GM12878 (cell line): ENCODE measurements at regions not wholly inside any gene's neighbourhood (a gene's known extent, or its start where the extent isn't known, plus 50 kb on each side); places are given as distances from the start of the nearest gene placed in this dataset.

Experiments
- ATAC-seq: fragments of 200-7000 bp; cut with Tn5 transposase; 3 replicates; pipeline ENCODE4 v1.9.1; 2020; ENCODE audit warnings: mild to moderate bottlenecking, moderate library complexity
- BruUV-seq: library from RNA; stranded (reverse); fragments of 400-500 nt; replicated peaks from 2 replicates; lab custom pipeline; 2021; lab: Mats Ljungman, UMichigan
- CTCF ChIA-PET: fragments of 300-600 bp; sonication (Branson Sonifier 250); formaldehyde crosslinking; extraction: SDS; loops from one replicate; lab custom pipeline; 2021; ENCODE audit warnings: inconsistent platforms; lab: Yijun Ruan, JAX
- POLR2A ChIA-PET: fragments of 350-600 bp; formaldehyde crosslinking; extraction: SDS; loops from one replicate; lab custom pipeline; 2021; ENCODE audit warnings: inconsistent platforms; lab: Charles Lee
- RAD21 ChIA-PET: fragments of 300-600 bp; sonication (Branson Sonifier 250); formaldehyde crosslinking; loops from one replicate; lab custom pipeline; 2023; ENCODE audit warnings: antibody characterized with exemption; ENCODE audit not compliant: unreplicated experiment; lab: Charles Lee
- SMC1A ChIA-PET: fragments of 300-600 bp; sonication (Branson Sonifier 250); formaldehyde crosslinking; loops from one replicate; lab custom pipeline; 2023; ENCODE audit not compliant: unreplicated experiment, uncharacterized antibody; lab: Charles Lee
- DNase-seq: peaks from one replicate; pipeline ENCODE4 v3.0.0-alpha.2; 2011; ENCODE audit warnings: low read depth, low spot score
- FAIRE-seq: peaks from 3 replicates; lab custom pipeline; 2011; peaks lifted over from hg19 to GRCh38; lab: Jason Lieb, UNC
- H2AFZ ChIP-seq: 2 replicates; pipeline ENCODE4 v1.6.0; 2011; ENCODE audit warnings: low read depth, low read length, control low read depth; ENCODE audit not compliant: control insufficient read depth
- H3K27ac ChIP-seq: 2 replicates; pipeline ENCODE4 v1.5.1; 2011; ENCODE audit warnings: control low read depth; ENCODE audit not compliant: control insufficient read depth, insufficient read depth
- H3K27me3 ChIP-seq, 2 experiments: replicated peaks in 1 of 2; 2 replicates each; pipeline versions ENCODE4 v1.6.0 to v1.6.1; 2011; ENCODE audit warnings: low read length in 1 of 2; ENCODE audit not compliant: control insufficient read depth in 2 of 2, insufficient read depth in 2 of 2
- H3K36me3 ChIP-seq, 2 experiments: 2 replicates each; pipeline ENCODE4 v1.5.1; 2011; ENCODE audit warnings: low read length in 1 of 2; ENCODE audit not compliant: control insufficient read depth in 2 of 2, insufficient read depth in 2 of 2
- H3K4me1 ChIP-seq: 2 replicates; pipeline ENCODE4 v1.6.1; 2011; ENCODE audit warnings: mild to moderate bottlenecking, low read length, moderate library complexity, mixed read lengths; ENCODE audit not compliant: control insufficient read depth, insufficient read depth
- H3K4me2 ChIP-seq: 2 replicates; pipeline ENCODE4 v1.6.0; 2011; ENCODE audit warnings: control low read depth; ENCODE audit not compliant: control insufficient read depth, insufficient read depth
- H3K4me3 ChIP-seq: fragments of 200-600 bp; sonication (generic); 2 replicates; pipeline ENCODE4 v1.5.1; 2016
- H3K79me2 ChIP-seq: 2 replicates; pipeline ENCODE4 v1.6.0; 2011; ENCODE audit warnings: low read length; ENCODE audit not compliant: control insufficient read depth, insufficient read depth
- H3K9ac ChIP-seq: 2 replicates; pipeline ENCODE4 v1.8.0; 2011; ENCODE audit warnings: low read length, control low read depth, mixed read lengths; ENCODE audit not compliant: control insufficient read depth, insufficient read depth
- H3K9me3 ChIP-seq: replicated peaks from 3 replicates; pipeline ENCODE4 v1.5.1; 2011; ENCODE audit warnings: mild to moderate bottlenecking, low read length; ENCODE audit not compliant: control insufficient read depth, insufficient read depth
- H4K20me1 ChIP-seq: 2 replicates; pipeline ENCODE4 v1.6.0; 2011; ENCODE audit not compliant: control insufficient read depth, insufficient read depth
- HDAC6 ChIP-seq: fragments of 200-600 bp; sonication (generic); IDR thresholded peaks from one replicate; pipeline ENCODE4 v1.8.0; 2017; ENCODE audit warnings: antibody characterized with exemption; ENCODE audit not compliant: unreplicated experiment
- JUNB ChIP-seq: IDR thresholded peaks from 2 replicates; pipeline ENCODE4 v1.6.1; 2016; ENCODE audit warnings: antibody characterized with exemption, mild to moderate bottlenecking
- KLF5 ChIP-seq: fragments of 450-650 bp; IDR thresholded peaks from 2 replicates; pipeline ENCODE4 v1.6.1; 2014; ENCODE audit warnings: mild to moderate bottlenecking; ENCODE audit not compliant: partially characterized antibody
- NFIC ChIP-seq: IDR thresholded peaks from 2 replicates; pipeline ENCODE4 v1.6.1; 2012; ENCODE audit warnings: low read depth, mild to moderate bottlenecking, inconsistent platforms, low read length, moderate library complexity
- NFXL1 ChIP-seq: fragments of 450-650 bp; IDR thresholded peaks from 2 replicates; pipeline ENCODE4 v1.6.1; 2017; ENCODE audit warnings: antibody characterized with exemption, mild to moderate bottlenecking, borderline replicate concordance
- POLR2AphosphoS5 ChIP-seq: IDR thresholded peaks from 2 replicates; pipeline ENCODE4 v1.6.1; 2011; ENCODE audit warnings: mild to moderate bottlenecking, low read length, inconsistent platforms
- RELA ChIP-seq: fragments of 450-650 bp; IDR thresholded peaks from 2 replicates; pipeline ENCODE4 v1.8.0; 2014; ENCODE audit warnings: borderline replicate concordance; ENCODE audit not compliant: partially characterized antibody
- SREBF2 ChIP-seq: IDR thresholded peaks from 2 replicates; pipeline ENCODE4 v1.6.1; 2012; ENCODE audit warnings: mild to moderate bottlenecking, low read length
- SRF ChIP-seq, 2 experiments: IDR thresholded peaks; 2 replicates each; pipeline ENCODE4 v1.6.1; 2011; ENCODE audit warnings: low read depth in 2 of 2, low read length in 2 of 2, mild to moderate bottlenecking in 1 of 2, moderate library complexity in 1 of 2
- TCF12 ChIP-seq: IDR thresholded peaks from 2 replicates; pipeline ENCODE4 v1.6.1; 2011; ENCODE audit warnings: low read depth, mild to moderate bottlenecking, low read length
- ZBED1 ChIP-seq: IDR thresholded peaks from 2 replicates; pipeline ENCODE4 v1.6.1; 2016; ENCODE audit warnings: borderline replicate concordance
- WGBS: methylation state at CpG from one replicate; pipeline ENCODE4 v1.1.6; 2016; ENCODE audit warnings: low lambda C conversion rate; ENCODE audit not compliant: insufficient replicate concordance, insufficient coverage; ENCODE audit errors: missing lambda C conversion rate; 5-methylcytosine and 5-hydroxymethylcytosine counted together
- in situ Hi-C: fragments of 300-500 bp; cut with MboI; formaldehyde crosslinking; loops from 9 replicates; pipeline ENCODE4 v1.14.3; 2018; ENCODE audit warnings: mixed read lengths
- intact Hi-C: fragments of 100-400 bp; cut with micrococcal nuclease; formaldehyde crosslinking; loops from one replicate; pipeline ENCODE4 v1.14.2; 2022; ENCODE audit not compliant: unreplicated experiment
- TF ChIP-seq, protein P1 (sequence below): fragments of 450-650 bp; IDR thresholded peaks from 2 replicates; pipeline ENCODE4 v1.6.1; 2016; ENCODE audit warnings: mild to moderate bottlenecking
- TF ChIP-seq, protein P2 (sequence below): fragments of 450-650 bp; conservative IDR thresholded peaks from 2 replicates; pipeline ENCODE4 v1.6.1; 2017; ENCODE audit warnings: mild to moderate bottlenecking, moderate library complexity

- ChIA-PET POLR2A (no interaction called here), SMC1A (no interaction called here), RAD21 (no interaction called here), CTCF (no interaction called here)
- H3K9me3 ChIP-seq, result no peaks in the 10 kb centered on the region
- no peaks in the 10 kb centered on the region for H3K36me3 ChIP-seq
- DNase-seq (no peak), FAIRE-seq (no peak), ATAC-seq (no peak)
- no peaks in the 10 kb centered on the region for H4K20me1 ChIP-seq
- no peak overlapping the region for H3K4me2 ChIP-seq
- no peaks in the 10 kb centered on the region for H3K79me2 ChIP-seq
- in situ Hi-C loops (no loop called here), intact Hi-C loops (no loop called here)
- no peak overlapping the region for H3K27ac ChIP-seq
- H2AFZ ChIP-seq, result no peak overlapping the region
- no peak overlapping the region for H3K4me3 ChIP-seq
- TF ChIP-seq POLR2AphosphoS5 (no peak), NFXL1 (no peak), NFIC (no peak), HDAC6 (no peak), TCF12 (no peak), RELA (no peak), SREBF2 (no peak), KLF5 (no peak), JUNB (no peak), SRF (IDR thresholded peaks at IDR 0.05; ENCODE audit: low read depth in 2 of 2, low read length in 2 of 2) (no peak), ZBED1 (no peak)
- TF ChIP-seq, protein P1, sequence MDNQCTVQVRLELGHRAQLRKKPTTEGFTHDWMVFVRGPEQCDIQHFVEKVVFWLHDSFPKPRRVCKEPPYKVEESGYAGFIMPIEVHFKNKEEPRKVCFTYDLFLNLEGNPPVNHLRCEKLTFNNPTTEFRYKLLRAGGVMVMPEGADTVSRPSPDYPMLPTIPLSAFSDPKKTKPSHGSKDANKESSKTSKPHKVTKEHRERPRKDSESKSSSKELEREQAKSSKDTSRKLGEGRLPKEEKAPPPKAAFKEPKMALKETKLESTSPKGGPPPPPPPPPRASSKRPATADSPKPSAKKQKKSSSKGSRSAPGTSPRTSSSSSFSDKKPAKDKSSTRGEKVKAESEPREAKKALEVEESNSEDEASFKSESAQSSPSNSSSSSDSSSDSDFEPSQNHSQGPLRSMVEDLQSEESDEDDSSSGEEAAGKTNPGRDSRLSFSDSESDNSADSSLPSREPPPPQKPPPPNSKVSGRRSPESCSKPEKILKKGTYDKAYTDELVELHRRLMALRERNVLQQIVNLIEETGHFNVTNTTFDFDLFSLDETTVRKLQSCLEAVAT, result no peak
- TF ChIP-seq, protein P2, sequence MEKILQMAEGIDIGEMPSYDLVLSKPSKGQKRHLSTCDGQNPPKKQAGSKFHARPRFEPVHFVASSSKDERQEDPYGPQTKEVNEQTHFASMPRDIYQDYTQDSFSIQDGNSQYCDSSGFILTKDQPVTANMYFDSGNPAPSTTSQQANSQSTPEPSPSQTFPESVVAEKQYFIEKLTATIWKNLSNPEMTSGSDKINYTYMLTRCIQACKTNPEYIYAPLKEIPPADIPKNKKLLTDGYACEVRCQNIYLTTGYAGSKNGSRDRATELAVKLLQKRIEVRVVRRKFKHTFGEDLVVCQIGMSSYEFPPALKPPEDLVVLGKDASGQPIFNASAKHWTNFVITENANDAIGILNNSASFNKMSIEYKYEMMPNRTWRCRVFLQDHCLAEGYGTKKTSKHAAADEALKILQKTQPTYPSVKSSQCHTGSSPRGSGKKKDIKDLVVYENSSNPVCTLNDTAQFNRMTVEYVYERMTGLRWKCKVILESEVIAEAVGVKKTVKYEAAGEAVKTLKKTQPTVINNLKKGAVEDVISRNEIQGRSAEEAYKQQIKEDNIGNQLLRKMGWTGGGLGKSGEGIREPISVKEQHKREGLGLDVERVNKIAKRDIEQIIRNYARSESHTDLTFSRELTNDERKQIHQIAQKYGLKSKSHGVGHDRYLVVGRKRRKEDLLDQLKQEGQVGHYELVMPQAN, result no peak
- WGBS, result 30% methylated on average over 4 of the region's 4 CpGs
- no TSS peak for BruUV-seq
- no peak overlapping the region for H3K9ac ChIP-seq
- H3K27me3 ChIP-seq, result no peaks in the 10 kb centered on the region; a peak in 2 of 4 replicates
- H3K4me1 ChIP-seq, result no peaks in the 10 kb centered on the region
Measured at GRCh38 chr17:79434215-79434614, 176.6 kb downstream of the RBFOX3 start.
